ENCODE measurements at regions not wholly inside any gene's neighbourhood (a gene's known extent, or its start where the extent isn't known, plus 50 kb on each side); places are given as distances from the start of the nearest gene placed in this dataset.

- DNase-seq (ENCODE audit: extremely low read depth, low read depth): no peak
These were observed 866.7 kb upstream of the PRMT6 start for GRCh38 chr1:106189780-106190179.

DNA sequence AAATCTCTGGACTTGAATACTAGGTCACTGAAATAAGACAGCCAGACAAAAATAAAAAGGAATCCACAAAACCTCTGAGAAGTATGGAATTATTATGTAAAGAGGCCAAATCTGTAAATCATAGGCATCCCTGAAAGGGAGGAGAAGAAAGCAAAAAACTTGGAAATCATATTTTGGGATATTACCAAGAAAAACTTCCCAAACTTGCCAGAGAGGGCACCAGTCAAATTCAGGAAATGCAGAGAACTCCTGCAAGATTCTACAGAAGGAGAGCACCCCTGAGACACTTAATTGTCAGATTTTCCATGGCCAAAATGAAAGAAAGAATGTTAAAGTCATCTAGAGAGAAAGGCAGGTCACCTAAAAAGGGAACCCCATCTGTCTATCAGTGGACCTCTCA is 862.3 kb upstream of the PRMT6 start:
- no peak for DNase-seq (ENCODE audit: extremely low read depth, low read depth)
- TF ChIP-seq, protein P1, sequence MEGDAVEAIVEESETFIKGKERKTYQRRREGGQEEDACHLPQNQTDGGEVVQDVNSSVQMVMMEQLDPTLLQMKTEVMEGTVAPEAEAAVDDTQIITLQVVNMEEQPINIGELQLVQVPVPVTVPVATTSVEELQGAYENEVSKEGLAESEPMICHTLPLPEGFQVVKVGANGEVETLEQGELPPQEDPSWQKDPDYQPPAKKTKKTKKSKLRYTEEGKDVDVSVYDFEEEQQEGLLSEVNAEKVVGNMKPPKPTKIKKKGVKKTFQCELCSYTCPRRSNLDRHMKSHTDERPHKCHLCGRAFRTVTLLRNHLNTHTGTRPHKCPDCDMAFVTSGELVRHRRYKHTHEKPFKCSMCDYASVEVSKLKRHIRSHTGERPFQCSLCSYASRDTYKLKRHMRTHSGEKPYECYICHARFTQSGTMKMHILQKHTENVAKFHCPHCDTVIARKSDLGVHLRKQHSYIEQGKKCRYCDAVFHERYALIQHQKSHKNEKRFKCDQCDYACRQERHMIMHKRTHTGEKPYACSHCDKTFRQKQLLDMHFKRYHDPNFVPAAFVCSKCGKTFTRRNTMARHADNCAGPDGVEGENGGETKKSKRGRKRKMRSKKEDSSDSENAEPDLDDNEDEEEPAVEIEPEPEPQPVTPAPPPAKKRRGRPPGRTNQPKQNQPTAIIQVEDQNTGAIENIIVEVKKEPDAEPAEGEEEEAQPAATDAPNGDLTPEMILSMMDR (IDR thresholded peaks at IDR 0.05; ENCODE audit: low read depth, low read length): no peak

More at GRCh38 chr1:106189780-106190179, 866.7 kb upstream of the PRMT6 start:
- TF ChIP-seq, protein P1 (IDR thresholded peaks at IDR 0.05; ENCODE audit: low read depth, low read length): no peak

GRCh38 chr1:106200711-106201110 is 855.8 kb upstream of the PRMT6 start:
- TF ChIP-seq, protein P1 (IDR thresholded peaks at IDR 0.05; ENCODE audit: low read depth, low read length): no peak
- no peak for DNase-seq (ENCODE audit: extremely low read depth, low read depth)

DNA sequence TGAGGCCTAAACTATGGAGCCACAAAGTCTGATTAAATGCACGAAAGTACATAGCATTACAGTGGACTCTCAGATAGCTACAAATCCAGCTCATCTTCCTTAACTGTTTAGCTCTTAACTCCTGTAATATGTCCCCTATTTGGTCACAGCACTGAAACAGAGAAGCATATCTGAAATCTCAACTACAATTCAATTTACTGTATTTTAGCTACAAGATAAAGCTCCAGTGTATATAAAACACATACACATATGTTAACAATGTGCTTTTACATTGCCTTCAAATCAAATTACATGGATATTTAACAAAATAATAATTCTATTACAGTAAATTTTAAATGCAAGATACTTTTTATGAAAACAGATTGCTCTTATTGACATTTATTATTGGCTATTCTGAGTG is 849.3 kb upstream of the PRMT6 start:
- no peak for DNase-seq (ENCODE audit: extremely low read depth, low read depth)
- TF ChIP-seq, protein P1 (IDR thresholded peaks at IDR 0.05; ENCODE audit: low read depth, low read length): no peak

GRCh38 chr1:106217765-106218164 is 838.7 kb upstream of the PRMT6 start:
- no peak for DNase-seq (ENCODE audit: extremely low read depth, low read depth)
- TF ChIP-seq, protein P1 (IDR thresholded peaks at IDR 0.05; ENCODE audit: low read depth, low read length): no peak

DNA sequence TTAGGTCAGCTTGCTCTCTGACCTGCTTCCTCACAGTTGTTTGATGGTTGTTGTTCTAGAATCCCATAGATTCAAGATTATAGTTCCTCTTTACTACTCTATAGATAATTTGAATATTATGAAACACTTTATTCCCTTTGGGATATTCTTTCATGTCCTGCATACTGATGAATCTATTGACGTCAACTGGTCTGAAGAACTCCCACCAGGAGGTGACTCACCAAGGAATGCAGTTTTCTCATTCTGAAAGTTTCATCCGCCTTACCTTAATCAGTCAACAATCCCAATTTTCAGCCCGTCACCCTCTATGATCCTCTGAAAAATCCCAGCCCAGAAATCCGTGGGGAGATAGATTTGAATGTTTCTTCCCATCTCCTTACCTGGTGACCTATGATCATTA is 834.1 kb upstream of the PRMT6 start:
- TF ChIP-seq, protein P1 (IDR thresholded peaks at IDR 0.05; ENCODE audit: low read depth, low read length): no peak
- DNase-seq (ENCODE audit: extremely low read depth, low read depth): no peak

DNA sequence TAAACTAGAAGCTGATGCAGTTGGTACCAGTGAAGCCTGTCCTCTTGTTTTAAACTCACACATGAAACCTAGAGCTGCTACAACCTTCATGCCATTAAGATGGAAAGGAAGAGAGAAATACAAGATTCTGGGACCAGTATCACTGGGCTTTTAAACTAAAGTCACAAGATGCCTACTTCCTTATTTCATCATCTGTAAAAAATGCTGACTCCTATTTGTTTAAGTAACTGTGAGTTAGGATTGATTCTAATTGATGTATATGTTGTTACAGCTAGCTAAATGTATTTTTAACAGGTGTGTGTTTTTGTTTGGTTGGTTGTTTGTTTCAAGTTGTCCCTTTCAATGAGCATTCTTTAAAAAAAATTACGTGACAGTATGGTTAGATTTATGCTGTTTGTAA is 833.3 kb upstream of the PRMT6 start:
- DNase-seq (ENCODE audit: extremely low read depth, low read depth): no peak
- TF ChIP-seq, protein P1 (IDR thresholded peaks at IDR 0.05; ENCODE audit: low read depth, low read length): no peak
